GM12878 (cell line): ENCODE measurements at regions not wholly inside any gene's neighbourhood (a gene's known extent, or its start where the extent isn't known, plus 50 kb on each side); places are given as distances from the start of the nearest gene placed in this dataset.

Experiments
- ATAC-seq: fragments of 200-7000 bp; cut with Tn5 transposase; 3 replicates; pipeline ENCODE4 v1.9.1; 2020; ENCODE audit warnings: mild to moderate bottlenecking, moderate library complexity
- BruUV-seq: library from RNA; stranded (reverse); fragments of 400-500 nt; replicated peaks from 2 replicates; lab custom pipeline; 2021; lab: Mats Ljungman, UMichigan
- CTCF ChIA-PET: fragments of 300-600 bp; sonication (Branson Sonifier 250); formaldehyde crosslinking; extraction: SDS; loops from one replicate; lab custom pipeline; 2021; ENCODE audit warnings: inconsistent platforms; lab: Yijun Ruan, JAX
- POLR2A ChIA-PET: fragments of 350-600 bp; formaldehyde crosslinking; extraction: SDS; loops from one replicate; lab custom pipeline; 2021; ENCODE audit warnings: inconsistent platforms; lab: Charles Lee
- RAD21 ChIA-PET: fragments of 300-600 bp; sonication (Branson Sonifier 250); formaldehyde crosslinking; loops from one replicate; lab custom pipeline; 2023; ENCODE audit warnings: antibody characterized with exemption; ENCODE audit not compliant: unreplicated experiment; lab: Charles Lee
- SMC1A ChIA-PET: fragments of 300-600 bp; sonication (Branson Sonifier 250); formaldehyde crosslinking; loops from one replicate; lab custom pipeline; 2023; ENCODE audit not compliant: unreplicated experiment, uncharacterized antibody; lab: Charles Lee
- DNase-seq: peaks from one replicate; pipeline ENCODE4 v3.0.0-alpha.2; 2011; ENCODE audit warnings: low read depth, low spot score
- FAIRE-seq: peaks from 3 replicates; lab custom pipeline; 2011; peaks lifted over from hg19 to GRCh38; lab: Jason Lieb, UNC
- H2AFZ ChIP-seq: 2 replicates; pipeline ENCODE4 v1.6.0; 2011; ENCODE audit warnings: low read depth, low read length, control low read depth; ENCODE audit not compliant: control insufficient read depth
- H3K27ac ChIP-seq: 2 replicates; pipeline ENCODE4 v1.5.1; 2011; ENCODE audit warnings: control low read depth; ENCODE audit not compliant: control insufficient read depth, insufficient read depth
- H3K27me3 ChIP-seq, 2 experiments: replicated peaks in 1 of 2; 2 replicates each; pipeline versions ENCODE4 v1.6.0 to v1.6.1; 2011; ENCODE audit warnings: low read length in 1 of 2; ENCODE audit not compliant: control insufficient read depth in 2 of 2, insufficient read depth in 2 of 2
- H3K36me3 ChIP-seq, 2 experiments: 2 replicates each; pipeline ENCODE4 v1.5.1; 2011; ENCODE audit warnings: low read length in 1 of 2; ENCODE audit not compliant: control insufficient read depth in 2 of 2, insufficient read depth in 2 of 2
- H3K4me1 ChIP-seq: 2 replicates; pipeline ENCODE4 v1.6.1; 2011; ENCODE audit warnings: mild to moderate bottlenecking, low read length, moderate library complexity, mixed read lengths; ENCODE audit not compliant: control insufficient read depth, insufficient read depth
- H3K4me2 ChIP-seq: 2 replicates; pipeline ENCODE4 v1.6.0; 2011; ENCODE audit warnings: control low read depth; ENCODE audit not compliant: control insufficient read depth, insufficient read depth
- H3K4me3 ChIP-seq: fragments of 200-600 bp; sonication (generic); 2 replicates; pipeline ENCODE4 v1.5.1; 2016
- H3K79me2 ChIP-seq: 2 replicates; pipeline ENCODE4 v1.6.0; 2011; ENCODE audit warnings: low read length; ENCODE audit not compliant: control insufficient read depth, insufficient read depth
- H3K9ac ChIP-seq: 2 replicates; pipeline ENCODE4 v1.8.0; 2011; ENCODE audit warnings: low read length, control low read depth, mixed read lengths; ENCODE audit not compliant: control insufficient read depth, insufficient read depth
- H3K9me3 ChIP-seq: replicated peaks from 3 replicates; pipeline ENCODE4 v1.5.1; 2011; ENCODE audit warnings: mild to moderate bottlenecking, low read length; ENCODE audit not compliant: control insufficient read depth, insufficient read depth
- H4K20me1 ChIP-seq: 2 replicates; pipeline ENCODE4 v1.6.0; 2011; ENCODE audit not compliant: control insufficient read depth, insufficient read depth
- CBX5 ChIP-seq: sonication (generic); IDR thresholded peaks from 2 replicates; pipeline ENCODE4 v1.6.1; 2016; ENCODE audit warnings: low read depth, moderate library complexity, mild to moderate bottlenecking, inconsistent platforms
- EED ChIP-seq: sonication (generic); IDR thresholded peaks from 2 replicates; pipeline ENCODE4 v1.6.1; 2016; ENCODE audit warnings: antibody characterized with exemption, low read depth
- GABPA ChIP-seq: IDR thresholded peaks from 2 replicates; pipeline ENCODE4 v1.6.1; 2014; ENCODE audit warnings: antibody characterized with exemption, low read depth, mild to moderate bottlenecking, inconsistent platforms
- MTA3 ChIP-seq: IDR thresholded peaks from 2 replicates; pipeline ENCODE4 v1.6.1; 2012; ENCODE audit warnings: low read length, inconsistent platforms, borderline replicate concordance
- SMARCA5 ChIP-seq: fragments of 450-650 bp; IDR thresholded peaks from 2 replicates; pipeline ENCODE4 v1.6.1; 2017; ENCODE audit warnings: mild to moderate bottlenecking
- STAT1 ChIP-seq: fragments of 450-650 bp; conservative IDR thresholded peaks from 2 replicates; pipeline ENCODE4 v1.6.1; 2014; ENCODE audit warnings: antibody characterized with exemption, mild to moderate bottlenecking
- ZBTB40 ChIP-seq: fragments of 450-650 bp; IDR thresholded peaks from 2 replicates; pipeline ENCODE4 v1.6.1; 2016; ENCODE audit warnings: mild to moderate bottlenecking, moderate library complexity, borderline replicate concordance
- WGBS: methylation state at CpG from one replicate; pipeline ENCODE4 v1.1.6; 2016; ENCODE audit warnings: low lambda C conversion rate; ENCODE audit not compliant: insufficient replicate concordance, insufficient coverage; ENCODE audit errors: missing lambda C conversion rate; 5-methylcytosine and 5-hydroxymethylcytosine counted together
- in situ Hi-C: fragments of 300-500 bp; cut with MboI; formaldehyde crosslinking; loops from 9 replicates; pipeline ENCODE4 v1.14.3; 2018; ENCODE audit warnings: mixed read lengths
- intact Hi-C: fragments of 100-400 bp; cut with micrococcal nuclease; formaldehyde crosslinking; loops from one replicate; pipeline ENCODE4 v1.14.2; 2022; ENCODE audit not compliant: unreplicated experiment
- TF ChIP-seq, protein P1 (sequence below): fragments of 450-650 bp; formaldehyde crosslinking; IDR thresholded peaks from 2 replicates; pipeline ENCODE4 v1.4.0; 2022; ENCODE audit warnings: mild to moderate bottlenecking, moderate library complexity
- TF ChIP-seq, protein P2 (sequence below): IDR thresholded peaks from 2 replicates; pipeline ENCODE4 v1.6.1; 2011; ENCODE audit warnings: borderline replicate concordance, low read depth, mild to moderate bottlenecking, moderate library complexity, low read length; ENCODE audit not compliant: insufficient read depth, poor library complexity, severe bottlenecking
- TF ChIP-seq, protein P3 (sequence below): IDR thresholded peaks from 2 replicates; pipeline ENCODE4 v1.6.1; 2012; ENCODE audit warnings: improper control_type of control experiment, low read depth, low read length; ENCODE audit not compliant: insufficient replicate concordance

GRCh38 chr6:119781365-119781764 lies 431.8 kb upstream of the MAN1A1 start:
- SMC1A ChIA-PET: no interaction called here
- RAD21 ChIA-PET: no interaction called here
- TF ChIP-seq ZBTB40 (no peak), SMARCA5 (no peak), CBX5 (no peak), GABPA (no peak), STAT1 (no peak), MTA3 (no peak), EED (no peak)
- TF ChIP-seq, protein P1, sequence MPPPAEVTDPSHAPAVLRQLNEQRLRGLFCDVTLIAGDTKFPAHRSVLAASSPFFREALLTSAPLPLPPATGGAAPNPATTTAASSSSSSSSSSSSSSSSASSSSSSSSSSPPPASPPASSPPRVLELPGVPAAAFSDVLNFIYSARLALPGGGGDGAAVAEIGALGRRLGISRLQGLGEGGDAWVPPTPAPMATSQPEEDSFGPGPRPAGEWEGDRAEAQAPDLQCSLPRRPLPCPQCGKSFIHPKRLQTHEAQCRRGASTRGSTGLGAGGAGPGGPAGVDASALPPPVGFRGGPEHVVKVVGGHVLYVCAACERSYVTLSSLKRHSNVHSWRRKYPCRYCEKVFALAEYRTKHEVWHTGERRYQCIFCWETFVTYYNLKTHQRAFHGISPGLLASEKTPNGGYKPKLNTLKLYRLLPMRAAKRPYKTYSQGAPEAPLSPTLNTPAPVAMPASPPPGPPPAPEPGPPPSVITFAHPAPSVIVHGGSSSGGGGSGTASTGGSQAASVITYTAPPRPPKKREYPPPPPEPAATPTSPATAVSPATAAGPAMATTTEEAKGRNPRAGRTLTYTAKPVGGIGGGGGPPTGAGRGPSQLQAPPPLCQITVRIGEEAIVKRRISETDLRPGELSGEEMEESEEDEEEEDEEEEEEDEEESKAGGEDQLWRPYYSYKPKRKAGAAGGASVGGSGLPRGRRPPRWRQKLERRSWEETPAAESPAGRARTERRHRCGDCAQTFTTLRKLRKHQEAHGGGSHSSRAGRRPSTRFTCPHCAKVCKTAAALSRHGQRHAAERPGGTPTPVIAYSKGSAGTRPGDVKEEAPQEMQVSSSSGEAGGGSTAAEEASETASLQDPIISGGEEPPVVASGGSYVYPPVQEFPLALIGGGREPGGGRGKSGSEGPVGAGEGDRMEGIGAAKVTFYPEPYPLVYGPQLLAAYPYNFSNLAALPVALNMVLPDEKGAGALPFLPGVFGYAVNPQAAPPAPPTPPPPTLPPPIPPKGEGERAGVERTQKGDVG (CRISPR knock-in tag): no peak
- TF ChIP-seq, protein P2, sequence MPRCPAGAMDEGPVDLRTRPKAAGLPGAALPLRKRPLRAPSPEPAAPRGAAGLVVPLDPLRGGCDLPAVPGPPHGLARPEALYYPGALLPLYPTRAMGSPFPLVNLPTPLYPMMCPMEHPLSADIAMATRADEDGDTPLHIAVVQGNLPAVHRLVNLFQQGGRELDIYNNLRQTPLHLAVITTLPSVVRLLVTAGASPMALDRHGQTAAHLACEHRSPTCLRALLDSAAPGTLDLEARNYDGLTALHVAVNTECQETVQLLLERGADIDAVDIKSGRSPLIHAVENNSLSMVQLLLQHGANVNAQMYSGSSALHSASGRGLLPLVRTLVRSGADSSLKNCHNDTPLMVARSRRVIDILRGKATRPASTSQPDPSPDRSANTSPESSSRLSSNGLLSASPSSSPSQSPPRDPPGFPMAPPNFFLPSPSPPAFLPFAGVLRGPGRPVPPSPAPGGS: no peak
- TF ChIP-seq, protein P3, sequence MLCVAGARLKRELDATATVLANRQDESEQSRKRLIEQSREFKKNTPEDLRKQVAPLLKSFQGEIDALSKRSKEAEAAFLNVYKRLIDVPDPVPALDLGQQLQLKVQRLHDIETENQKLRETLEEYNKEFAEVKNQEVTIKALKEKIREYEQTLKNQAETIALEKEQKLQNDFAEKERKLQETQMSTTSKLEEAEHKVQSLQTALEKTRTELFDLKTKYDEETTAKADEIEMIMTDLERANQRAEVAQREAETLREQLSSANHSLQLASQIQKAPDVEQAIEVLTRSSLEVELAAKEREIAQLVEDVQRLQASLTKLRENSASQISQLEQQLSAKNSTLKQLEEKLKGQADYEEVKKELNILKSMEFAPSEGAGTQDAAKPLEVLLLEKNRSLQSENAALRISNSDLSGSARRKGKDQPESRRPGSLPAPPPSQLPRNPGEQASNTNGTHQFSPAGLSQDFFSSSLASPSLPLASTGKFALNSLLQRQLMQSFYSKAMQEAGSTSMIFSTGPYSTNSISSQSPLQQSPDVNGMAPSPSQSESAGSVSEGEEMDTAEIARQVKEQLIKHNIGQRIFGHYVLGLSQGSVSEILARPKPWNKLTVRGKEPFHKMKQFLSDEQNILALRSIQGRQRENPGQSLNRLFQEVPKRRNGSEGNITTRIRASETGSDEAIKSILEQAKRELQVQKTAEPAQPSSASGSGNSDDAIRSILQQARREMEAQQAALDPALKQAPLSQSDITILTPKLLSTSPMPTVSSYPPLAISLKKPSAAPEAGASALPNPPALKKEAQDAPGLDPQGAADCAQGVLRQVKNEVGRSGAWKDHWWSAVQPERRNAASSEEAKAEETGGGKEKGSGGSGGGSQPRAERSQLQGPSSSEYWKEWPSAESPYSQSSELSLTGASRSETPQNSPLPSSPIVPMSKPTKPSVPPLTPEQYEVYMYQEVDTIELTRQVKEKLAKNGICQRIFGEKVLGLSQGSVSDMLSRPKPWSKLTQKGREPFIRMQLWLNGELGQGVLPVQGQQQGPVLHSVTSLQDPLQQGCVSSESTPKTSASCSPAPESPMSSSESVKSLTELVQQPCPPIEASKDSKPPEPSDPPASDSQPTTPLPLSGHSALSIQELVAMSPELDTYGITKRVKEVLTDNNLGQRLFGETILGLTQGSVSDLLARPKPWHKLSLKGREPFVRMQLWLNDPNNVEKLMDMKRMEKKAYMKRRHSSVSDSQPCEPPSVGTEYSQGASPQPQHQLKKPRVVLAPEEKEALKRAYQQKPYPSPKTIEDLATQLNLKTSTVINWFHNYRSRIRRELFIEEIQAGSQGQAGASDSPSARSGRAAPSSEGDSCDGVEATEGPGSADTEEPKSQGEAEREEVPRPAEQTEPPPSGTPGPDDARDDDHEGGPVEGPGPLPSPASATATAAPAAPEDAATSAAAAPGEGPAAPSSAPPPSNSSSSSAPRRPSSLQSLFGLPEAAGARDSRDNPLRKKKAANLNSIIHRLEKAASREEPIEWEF: no peak

More at GRCh38 chr6:119781365-119781764, 431.8 kb upstream of the MAN1A1 start:
- DNase-seq (no peak), FAIRE-seq (no peak), ATAC-seq (no peak)
- H3K79me2 ChIP-seq: no peaks in the 10 kb centered on the region
- CTCF ChIA-PET: no interaction called here
- H3K4me1 ChIP-seq: no peaks in the 10 kb centered on the region
- POLR2A ChIA-PET: no interaction called here
- WGBS: 32% methylated on average over 6 of the region's 6 CpGs
- no peaks in the 10 kb centered on the region for H4K20me1 ChIP-seq
- no peaks in the 10 kb centered on the region for H3K27me3 ChIP-seq
- H3K27ac ChIP-seq: no peak overlapping the region
- H3K9me3 ChIP-seq: no peaks in the 10 kb centered on the region
- H3K9ac ChIP-seq: no peak overlapping the region
- in situ Hi-C loops: no loop called here
- H3K4me3 ChIP-seq: no peak overlapping the region
- intact Hi-C loops: no loop called here
- H2AFZ ChIP-seq: no peak overlapping the region
- BruUV-seq: no TSS peak
- no peak overlapping the region for H3K4me2 ChIP-seq
- no peaks in the 10 kb centered on the region for H3K36me3 ChIP-seq
